ENCODE measurements at regions not wholly inside any gene's neighbourhood (a gene's known extent, or its start where the extent isn't known, plus 50 kb on each side); places are given as distances from the start of the nearest gene placed in this dataset.
"Not testable (repeated sequence)": the region's sequence is repeated elsewhere in the genome, so short reads cannot be mapped to it uniquely, and the experiment has no call there.

- not testable (repeated sequence) for DNase-seq (ENCODE audit: low read depth)
Observed at GRCh38 chr22:11017108-11017507, 4510.9 kb upstream of the OR11H1 start.

GRCh38 chr22:11020522-11020921 is 4507.5 kb upstream of the OR11H1 start:
- DNase-seq (ENCODE audit: low read depth): peak; percentile 44

- DNase-seq (ENCODE audit: low read depth): not testable (repeated sequence)
Observed at GRCh38 chr22:11026541-11026940, 4501.5 kb upstream of the OR11H1 start.

GRCh38 chr22:11027064-11027463 is 4500.9 kb upstream of the OR11H1 start:
- DNase-seq (ENCODE audit: low read depth): not testable (repeated sequence)

- DNase-seq (ENCODE audit: low read depth): not testable (repeated sequence)
Observed at GRCh38 chr22:11027532-11027931, 4500.5 kb upstream of the OR11H1 start.

- not testable (repeated sequence) for DNase-seq (ENCODE audit: low read depth)
Observed at GRCh38 chr22:11028180-11028579, 4499.8 kb upstream of the OR11H1 start.

GRCh38 chr22:11029534-11029933 is 4498.5 kb upstream of the OR11H1 start:
- DNase-seq (ENCODE audit: low read depth): not testable (repeated sequence)

GRCh38 chr22:11029967-11030366 is 4498.0 kb upstream of the OR11H1 start:
- not testable (repeated sequence) for DNase-seq (ENCODE audit: low read depth)

- DNase-seq (ENCODE audit: low read depth): not testable (repeated sequence)
Observed at GRCh38 chr22:11030571-11031410, 4497.2 kb upstream of the OR11H1 start.

- peak; percentile 56 for DNase-seq (ENCODE audit: low read depth)
Observed at GRCh38 chr22:11032115-11032514, 4495.9 kb upstream of the OR11H1 start.

- not testable (repeated sequence) for DNase-seq (ENCODE audit: low read depth)
Observed at GRCh38 chr22:11034660-11034987, 4493.4 kb upstream of the OR11H1 start.

- not testable (repeated sequence) for DNase-seq (ENCODE audit: low read depth)
Observed at GRCh38 chr22:11035031-11035873, 4492.7 kb upstream of the OR11H1 start.

GRCh38 chr22:11037314-11037713 is 4490.7 kb upstream of the OR11H1 start:
- DNase-seq (ENCODE audit: low read depth): not testable (repeated sequence)

- not testable (repeated sequence) for DNase-seq (ENCODE audit: low read depth)
Observed at GRCh38 chr22:11037814-11038213, 4490.2 kb upstream of the OR11H1 start.

- not testable (repeated sequence) for DNase-seq (ENCODE audit: low read depth)
Observed at GRCh38 chr22:11038786-11039185, 4489.2 kb upstream of the OR11H1 start.

- DNase-seq (ENCODE audit: low read depth): not testable (repeated sequence)
Observed at GRCh38 chr22:11041416-11041815, 4486.6 kb upstream of the OR11H1 start.

- no peak for DNase-seq (ENCODE audit: low read depth)
Observed at GRCh38 chr22:11042116-11042515, 4485.9 kb upstream of the OR11H1 start.

- DNase-seq (ENCODE audit: low read depth): not testable (repeated sequence)
Observed at GRCh38 chr22:11043289-11043688, 4484.7 kb upstream of the OR11H1 start.

GRCh38 chr22:11048884-11049283 is 4479.1 kb upstream of the OR11H1 start:
- not testable (repeated sequence) for DNase-seq (ENCODE audit: low read depth)

GRCh38 chr22:11050226-11050625 is 4477.8 kb upstream of the OR11H1 start:
- not testable (repeated sequence) for DNase-seq (ENCODE audit: low read depth)

- DNase-seq (ENCODE audit: low read depth): not testable (repeated sequence)
Observed at GRCh38 chr22:11051401-11052112, 4476.4 kb upstream of the OR11H1 start.

Measured in Daoy (cell line).